Liver (tissue), 8 donors: ENCODE measurements at regions not wholly inside any gene's neighbourhood (a gene's known extent, or its start where the extent isn't known, plus 50 kb on each side); places are given as distances from the start of the nearest gene placed in this dataset.

Experiments used
- DNase-seq: peaks from one replicate; pipeline ENCODE4 v3.0.0-alpha.2; 2017; ENCODE audit warnings: low spot score
- H3K27ac ChIP-seq, 2 donors: one replicate each; pipeline ENCODE4 v1.7.0; 2013; ENCODE audit warnings: inconsistent platforms in 2 of 2, low read length in 2 of 2, control low read depth in 1 of 2, low read depth in 1 of 2, mild to moderate bottlenecking in 1 of 2
- H3K27me3 ChIP-seq, 4 donors: one replicate each; pipeline versions ENCODE4 v1.6.1 to v1.7.0; 2013; ENCODE audit warnings: low read length in 3 of 4, inconsistent platforms in 1 of 4, mild to moderate bottlenecking in 1 of 4, moderate library complexity in 1 of 4; ENCODE audit not compliant: control insufficient read depth in 4 of 4, insufficient read depth in 4 of 4
- H3K36me3 ChIP-seq, 4 donors: one replicate each; pipeline versions ENCODE4 v1.6.1 to v1.7.0; 2013; ENCODE audit warnings: low read length in 3 of 4, mild to moderate bottlenecking in 3 of 4, low read depth in 1 of 4, moderate library complexity in 1 of 4; ENCODE audit not compliant: control insufficient read depth in 4 of 4, insufficient read depth in 3 of 4
- H3K4me1 ChIP-seq, 4 donors: one replicate each; pipeline versions ENCODE4 v1.6.1 to v1.7.0; 2013; ENCODE audit warnings: low read length in 3 of 4, mild to moderate bottlenecking in 3 of 4, moderate library complexity in 1 of 4; ENCODE audit not compliant: control insufficient read depth in 4 of 4, insufficient read depth in 4 of 4
- H3K4me3 ChIP-seq, 3 donors: one replicate each; pipeline versions ENCODE4 v1.6.1 to v1.7.0; 2013; ENCODE audit warnings: low read length in 3 of 3, control low read depth in 1 of 3, low read depth in 1 of 3, mild to moderate bottlenecking in 1 of 3
- H3K9ac ChIP-seq, 2 donors: one replicate each; pipeline ENCODE4 v1.7.0; 2013; ENCODE audit warnings: low read length in 2 of 2, mild to moderate bottlenecking in 2 of 2, moderate library complexity in 2 of 2, control low read depth in 1 of 2, low read depth in 1 of 2
- H3K9me3 ChIP-seq, 4 donors: one replicate each; pipeline versions ENCODE4 v1.6.1 to v1.7.0; 2013; ENCODE audit warnings: low read length in 3 of 4; ENCODE audit not compliant: control insufficient read depth in 4 of 4
- ATF3 ChIP-seq: IDR thresholded peaks from 2 replicates; pipeline ENCODE4 v1.6.1; 2016; ENCODE audit warnings: antibody characterized with exemption
- CTCF ChIP-seq: fragments of 150-350 bp; IDR thresholded peaks from 2 replicates; pipeline ENCODE4 v1.5.1; 2017; ENCODE audit warnings: improper control_type of control experiment, low read depth, low read length; ENCODE audit not compliant: missing input control
- EGR1 ChIP-seq, 2 donors: IDR thresholded peaks; 2 replicates each; pipeline ENCODE4 v1.6.1; 2016 to 2018; ENCODE audit warnings: antibody characterized with exemption in 2 of 2, low read depth in 2 of 2
- FOXA1 ChIP-seq: IDR thresholded peaks from 2 replicates; pipeline ENCODE4 v1.6.1; 2016; ENCODE audit warnings: antibody characterized with exemption
- FOXA2 ChIP-seq: IDR thresholded peaks from 2 replicates; pipeline ENCODE4 v1.6.1; 2016; ENCODE audit warnings: antibody characterized with exemption
- HNF4A ChIP-seq, 2 donors: conservative IDR thresholded peaks; 2 replicates each; pipeline ENCODE4 v1.6.1; 2016; ENCODE audit warnings: antibody characterized with exemption in 2 of 2, mild to moderate bottlenecking in 2 of 2
- HNF4G ChIP-seq: IDR thresholded peaks from 2 replicates; pipeline ENCODE4 v1.6.1; 2016; ENCODE audit warnings: antibody characterized with exemption
- JUND ChIP-seq, 2 donors: IDR thresholded peaks; 2 replicates each; pipeline ENCODE4 v1.6.1; 2016; ENCODE audit warnings: antibody characterized with exemption in 2 of 2
- NR2F2 ChIP-seq: IDR thresholded peaks from 2 replicates; pipeline ENCODE4 v1.6.1; 2016; ENCODE audit warnings: antibody characterized with exemption
- RAD21 ChIP-seq, 2 donors: IDR thresholded peaks; 2 replicates each; pipeline ENCODE4 v1.6.1; 2016; ENCODE audit warnings: antibody characterized with exemption in 2 of 2, mild to moderate bottlenecking in 2 of 2
- REST ChIP-seq: IDR thresholded peaks from 2 replicates; pipeline ENCODE4 v1.6.1; 2016; ENCODE audit warnings: antibody characterized with exemption, mild to moderate bottlenecking
- RXRA ChIP-seq, 2 donors: IDR thresholded peaks; 2 replicates each; pipeline ENCODE4 v1.6.1; 2017 to 2018; ENCODE audit warnings: antibody characterized with exemption in 2 of 2, mild to moderate bottlenecking in 1 of 2
- SP1 ChIP-seq: IDR thresholded peaks from 2 replicates; pipeline ENCODE4 v1.6.1; 2018; ENCODE audit warnings: antibody characterized with exemption, mild to moderate bottlenecking
- TAF1 ChIP-seq: conservative IDR thresholded peaks from 2 replicates; pipeline ENCODE4 v1.6.1; 2016; ENCODE audit warnings: antibody characterized with exemption, mild to moderate bottlenecking
- YY1 ChIP-seq: IDR thresholded peaks from 2 replicates; pipeline ENCODE4 v1.6.1; 2016; ENCODE audit warnings: antibody characterized with exemption, mild to moderate bottlenecking
- ZBTB33 ChIP-seq: IDR thresholded peaks from 2 replicates; pipeline ENCODE4 v1.6.1; 2016; ENCODE audit warnings: antibody characterized with exemption
- WGBS: extraction: QIAGEN DNeasy Blood & Tissue Kit; methylation state at CpG from one replicate; pipeline ENCODE4 v1.1.7; 2013; 5-methylcytosine and 5-hydroxymethylcytosine counted together
- donor health status: healthy.
- donor health status: healthy.
- donor health status: healthy.
- donor health status: healthy.
- donor health status: healthy.

- no peaks in the 10 kb centered on the region for H3K4me1 ChIP-seq
- no peaks in the 10 kb centered on the region for H3K36me3 ChIP-seq
- 79% methylated on average over 9 of the region's 9 CpGs for WGBS
- no peak overlapping the region for H3K9ac ChIP-seq
- H3K27ac ChIP-seq = no peak overlapping the region
- no peak for DNase-seq
- TF ChIP-seq TAF1 = no peak
- TF ChIP-seq REST = no peak
- TF ChIP-seq RXRA (IDR thresholded peaks at IDR 0.05) = no peak
- TF ChIP-seq NR2F2 = no peak
- H3K4me3 ChIP-seq = no peak overlapping the region
- peaks cover 0 to 5% (median 2%) of the 10 kb centered on the region in 4 donors for H3K9me3 ChIP-seq
- H3K27me3 ChIP-seq = no peaks in the 10 kb centered on the region
Measured at GRCh38 chr20:60101891-60102281, 143.7 kb downstream of the CDH26 start.

- WGBS = 82% methylated on average over 4 of the region's 4 CpGs
- no peaks in the 10 kb centered on the region for H3K36me3 ChIP-seq
- no peaks in the 10 kb centered on the region for H3K4me1 ChIP-seq
- no peak overlapping the region for H3K9ac ChIP-seq
- DNase-seq = no peak
- no peak overlapping the region for H3K27ac ChIP-seq
- TF ChIP-seq ATF3 (no peak), YY1 (no peak), HNF4G (no peak), REST (no peak), ZBTB33 (no peak), EGR1 (IDR thresholded peaks at IDR 0.05; ENCODE audit: low read depth in 2 of 2) (no peak), FOXA1 (no peak), NR2F2 (no peak), SP1 (no peak), RXRA (IDR thresholded peaks at IDR 0.05) (no peak), CTCF (no peak), JUND (IDR thresholded peaks at IDR 0.05) (no peak), FOXA2 (no peak), TAF1 (no peak), RAD21 (IDR thresholded peaks at IDR 0.05) (no peak), HNF4A (conservative IDR thresholded peaks at IDR 0.05) (no peak)
- H3K9me3 ChIP-seq = peaks cover 0 to 5% (median 0%) of the 10 kb centered on the region in 4 donors
- no peak overlapping the region for H3K4me3 ChIP-seq
- no peaks in the 10 kb centered on the region for H3K27me3 ChIP-seq
Measured at GRCh38 chr20:60102665-60103210, 144.5 kb downstream of the CDH26 start.
